MV-4-11 (cell line): ENCODE measurements at regions not wholly inside any gene's neighbourhood (a gene's known extent, or its start where the extent isn't known, plus 50 kb on each side); places are given as distances from the start of the nearest gene placed in this dataset.

Experiments used
- DNase-seq: peaks from one replicate; lab custom pipeline; 2025; lab: John Stamatoyannopoulos, UW

DNA sequence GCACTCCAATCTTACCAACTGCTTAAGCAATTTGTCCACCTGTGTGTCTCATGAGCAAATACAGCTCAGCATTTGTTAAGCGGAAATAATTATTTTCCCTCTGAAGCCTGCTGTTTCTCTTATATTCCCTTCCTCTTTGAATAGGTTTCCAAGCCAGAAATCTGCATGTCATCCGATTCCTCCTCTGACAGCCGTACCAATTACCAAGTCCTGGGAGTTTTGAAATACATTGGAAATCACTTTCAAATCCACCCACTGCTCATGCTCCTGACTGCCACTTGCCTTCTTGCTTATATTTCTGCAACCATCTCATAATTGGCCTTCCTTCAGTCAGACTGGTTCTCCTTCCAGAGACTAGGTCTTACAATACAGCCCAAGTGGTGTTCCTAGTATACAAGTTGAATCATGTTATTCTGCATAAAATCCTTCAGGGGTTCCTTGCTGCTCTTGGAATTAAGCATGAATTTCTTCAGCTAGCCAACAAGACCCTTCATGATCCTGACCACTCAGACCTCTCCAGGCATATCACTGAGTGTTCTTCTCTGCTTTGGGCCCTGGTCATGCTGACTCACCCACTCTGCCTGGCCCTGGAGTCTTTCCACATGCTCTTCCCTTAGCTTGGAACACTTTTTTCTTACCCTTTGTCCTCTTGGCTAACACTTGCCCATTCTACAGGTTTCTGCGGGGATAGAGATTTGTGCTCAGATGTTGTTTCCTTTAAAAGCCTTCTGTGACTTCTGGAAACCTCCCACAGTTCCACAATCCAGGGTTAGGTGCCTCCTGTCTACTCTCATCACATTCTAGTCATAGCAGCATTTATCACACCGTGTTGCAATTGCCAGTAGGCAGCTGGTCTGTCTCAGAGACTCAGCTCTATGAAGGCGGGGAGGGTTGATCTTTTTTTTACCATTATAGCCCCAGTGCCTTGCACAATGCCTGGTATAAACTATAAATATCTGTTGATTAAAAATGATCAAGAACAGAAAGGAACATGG lies 157.6 kb downstream of the ARL6IP6 start:
- no peak for DNase-seq

DNA sequence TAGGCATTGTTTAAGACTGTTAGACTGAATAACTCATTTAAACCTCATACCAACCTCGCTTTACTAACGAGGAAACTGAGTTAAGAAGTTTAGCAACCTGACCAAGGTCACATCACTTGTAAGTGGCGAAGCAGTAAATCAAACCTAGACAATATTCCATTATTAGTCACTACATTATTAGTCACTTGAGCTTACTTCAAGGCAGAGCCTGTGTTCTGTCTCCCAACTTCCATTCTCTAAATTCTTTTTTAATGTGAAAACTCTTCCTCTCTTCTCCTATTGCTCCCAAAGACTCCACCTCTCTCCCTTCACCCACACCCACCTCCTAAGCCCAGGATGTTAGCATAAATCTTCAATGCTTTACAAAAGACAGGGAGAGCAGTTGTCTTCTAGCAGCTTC lies 156.5 kb downstream of the ARL6IP6 start:
- no peak for DNase-seq

DNA sequence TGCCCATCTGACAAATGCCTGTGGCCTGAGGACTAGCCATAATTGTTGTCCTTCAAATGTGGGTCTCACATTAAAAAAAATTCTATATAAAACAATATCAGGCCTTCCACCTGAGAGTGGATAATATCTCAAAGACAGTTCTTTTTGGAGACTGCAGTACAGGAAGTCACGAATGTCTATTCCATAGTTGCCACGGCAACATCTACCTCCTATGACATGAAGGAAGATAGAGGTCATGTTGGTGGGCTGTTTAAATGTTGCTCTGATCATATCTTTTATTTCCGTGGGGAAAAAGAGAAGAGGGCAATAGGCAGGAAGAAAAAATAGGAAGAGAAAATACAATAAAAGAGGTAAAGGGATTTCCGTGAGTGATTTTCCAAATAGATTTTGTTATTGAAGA lies 151.8 kb downstream of the ARL6IP6 start:
- DNase-seq = no peak

DNA sequence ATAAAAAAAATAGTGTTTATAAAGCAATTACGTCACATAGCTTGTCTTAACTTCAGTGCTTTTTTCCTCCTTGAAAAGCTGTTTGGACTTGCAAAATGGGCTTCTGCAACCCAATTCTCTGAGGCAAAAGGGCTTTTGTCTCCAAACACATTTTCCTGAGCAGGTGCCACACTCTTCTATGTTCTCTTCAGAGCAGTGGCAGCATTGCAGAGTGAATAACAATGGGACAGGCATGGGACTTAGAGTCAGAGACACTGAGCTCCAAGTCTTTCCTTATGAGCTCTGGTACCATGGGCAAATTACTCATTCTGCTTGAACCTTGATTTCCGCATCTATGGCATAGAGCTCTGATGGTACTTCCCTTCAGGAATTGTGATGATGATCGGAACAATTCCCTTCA lies 149.0 kb downstream of the ARL6IP6 start:
- no peak for DNase-seq

DNA sequence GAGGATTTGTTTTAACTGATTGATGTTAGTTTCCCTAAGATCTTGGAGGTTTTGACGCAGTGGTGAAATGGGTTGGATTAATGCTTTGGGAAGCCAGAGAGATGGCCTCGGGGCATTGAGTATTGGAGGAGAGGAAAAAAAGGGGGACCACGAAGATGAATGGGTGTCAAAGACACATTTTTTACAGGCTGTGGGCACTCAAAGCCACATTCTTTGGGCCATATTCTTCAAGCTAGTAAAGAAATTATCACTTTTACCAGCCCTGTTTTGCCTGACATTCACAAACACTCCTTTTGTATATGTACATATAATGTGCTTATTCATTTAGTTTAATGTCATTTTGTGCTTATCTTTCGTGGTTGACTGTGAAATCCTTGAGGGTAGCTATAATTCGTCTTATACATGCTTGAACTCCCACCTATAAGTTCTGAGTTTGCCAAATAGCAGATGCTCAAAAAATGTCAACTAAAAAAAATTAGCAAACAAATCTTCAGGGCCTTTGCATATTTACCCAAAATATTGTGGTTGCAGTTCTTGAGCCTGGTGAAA lies 146.3 kb downstream of the ARL6IP6 start:
- DNase-seq = no peak

DNA sequence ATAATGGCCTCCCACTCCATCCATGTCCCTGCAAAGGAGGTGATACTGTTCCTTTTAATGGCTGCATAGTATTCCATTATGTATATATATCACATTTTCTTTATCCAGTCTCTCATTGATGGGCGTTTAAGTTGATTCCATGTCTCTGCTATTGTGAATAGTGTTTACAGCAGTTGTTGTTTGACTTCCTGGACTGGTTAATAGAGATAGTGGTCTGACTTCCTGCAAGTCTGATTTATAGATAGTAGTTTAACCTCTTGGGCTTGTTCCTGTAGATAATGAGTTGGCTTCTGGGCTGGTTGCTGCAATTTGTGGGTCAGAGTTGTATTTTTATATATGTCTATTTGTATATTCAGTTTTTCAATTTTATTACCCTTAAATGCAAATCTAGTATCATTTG lies 145.4 kb downstream of the ARL6IP6 start:
- no peak for DNase-seq

DNA sequence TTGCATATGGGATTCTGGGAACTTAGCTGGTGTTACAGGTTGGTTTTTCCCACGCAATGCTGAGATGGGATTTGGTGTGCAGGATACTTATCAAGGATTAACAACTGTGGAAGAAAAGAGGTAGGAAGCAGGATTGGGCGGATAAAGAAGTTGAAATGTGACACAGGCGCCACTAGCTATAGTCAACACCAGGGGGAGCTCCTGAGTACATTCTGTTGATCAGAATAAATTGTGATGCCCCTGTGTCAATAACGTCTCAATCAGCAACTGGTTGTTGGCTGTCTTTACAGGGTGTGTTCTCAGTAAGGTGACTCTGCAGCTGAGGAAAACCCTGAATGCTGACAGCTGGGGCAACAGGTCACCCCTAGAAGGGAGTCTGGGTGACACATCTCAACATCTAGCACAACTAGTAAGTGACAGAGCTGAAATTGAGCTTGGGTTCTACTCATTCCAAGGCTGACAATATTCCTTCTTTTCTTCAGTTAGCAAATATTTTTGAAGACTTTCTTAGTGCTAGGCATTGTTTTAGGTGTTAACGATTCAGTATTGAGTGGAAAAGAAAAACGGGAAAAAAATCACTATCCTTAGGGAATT lies 143.0 kb downstream of the ARL6IP6 start:
- peak; percentile 6 for DNase-seq

DNA sequence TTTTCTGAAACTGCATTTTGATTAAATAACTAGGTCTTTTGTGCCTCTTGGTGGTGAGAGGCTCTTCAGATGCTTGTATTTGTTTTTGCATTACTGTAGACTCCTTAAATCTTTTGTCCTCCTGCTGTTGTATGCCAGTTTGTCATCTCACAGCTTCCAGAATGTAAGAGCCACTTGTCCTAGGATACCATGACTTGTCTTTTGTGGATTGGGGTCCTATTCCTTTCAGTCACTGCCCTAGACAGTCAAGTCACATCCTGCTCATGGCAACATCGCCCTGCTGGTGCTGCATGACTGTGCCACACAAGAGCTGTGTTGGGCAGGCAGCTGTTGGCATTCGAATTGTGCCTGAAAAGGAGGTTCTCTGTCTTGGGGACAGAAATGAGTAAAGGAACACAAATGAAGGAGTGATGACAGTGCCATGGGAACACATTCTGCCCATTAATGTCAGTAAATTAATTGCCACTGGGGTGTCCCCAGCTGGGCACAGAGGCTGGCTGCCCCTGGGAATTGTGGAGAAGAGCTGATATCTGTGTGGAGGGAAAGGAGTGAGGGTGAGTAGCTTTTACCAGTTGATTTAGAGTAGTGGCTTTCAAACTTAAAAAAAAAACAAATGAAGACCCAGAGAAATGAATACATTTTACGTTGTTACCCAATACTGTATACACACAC lies 140.3 kb downstream of the ARL6IP6 start:
- no peak for DNase-seq

DNA sequence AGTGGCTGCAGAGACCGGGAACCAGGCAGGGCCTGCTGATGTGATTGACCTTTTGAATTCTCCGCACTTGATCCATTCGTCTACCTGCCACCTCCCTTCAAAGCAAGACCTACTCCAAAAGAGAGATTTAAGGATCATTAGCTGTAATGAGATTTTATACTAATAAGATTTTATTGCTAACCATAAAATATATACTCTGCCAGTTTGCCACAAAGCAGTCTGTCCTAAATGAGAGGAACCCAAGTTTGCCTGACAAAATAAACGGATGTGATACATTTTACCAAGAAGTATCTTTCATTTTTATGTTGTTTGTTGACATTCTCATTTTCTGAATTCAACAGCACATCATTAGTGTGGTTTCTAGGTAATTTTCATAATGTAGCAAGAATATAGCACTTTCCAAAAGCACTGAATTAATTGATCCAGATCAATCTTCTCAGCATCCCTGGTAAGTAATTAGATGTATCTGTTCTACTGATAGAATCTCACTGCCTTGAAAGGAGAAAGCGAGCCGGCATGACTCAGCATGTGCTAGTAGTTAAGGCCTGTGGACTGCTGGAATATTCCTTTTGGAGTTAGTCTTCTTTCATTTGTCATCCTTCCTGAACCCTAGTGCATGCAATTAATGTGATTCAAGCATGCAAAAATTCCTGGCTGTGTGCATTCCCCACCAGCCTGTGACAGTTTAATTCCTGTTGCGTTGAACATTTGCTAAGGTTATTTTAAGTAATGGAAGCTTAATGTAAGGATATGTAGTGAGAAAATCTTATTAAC lies 128.5 kb downstream of the ARL6IP6 start:
- DNase-seq = no peak

DNA sequence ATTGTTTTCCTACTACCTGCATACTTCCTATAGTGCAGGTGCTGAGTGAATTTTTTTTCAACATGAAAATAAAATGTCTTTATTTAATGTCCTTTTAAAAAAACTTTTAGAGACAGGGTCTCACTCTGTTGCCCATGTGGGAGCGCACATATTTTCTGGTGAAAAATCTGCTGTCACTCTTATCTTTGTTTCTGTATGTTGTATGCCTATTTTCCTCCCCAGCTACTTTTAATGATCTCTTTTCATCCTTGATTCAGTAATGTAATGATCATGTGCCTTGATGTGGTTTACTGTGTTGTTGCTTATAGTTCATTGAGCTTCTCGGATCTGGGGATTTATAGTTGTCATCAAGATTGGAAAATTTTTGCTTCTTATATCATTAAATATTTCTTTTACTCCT lies 117.3 kb downstream of the ARL6IP6 start:
- no peak for DNase-seq

DNA sequence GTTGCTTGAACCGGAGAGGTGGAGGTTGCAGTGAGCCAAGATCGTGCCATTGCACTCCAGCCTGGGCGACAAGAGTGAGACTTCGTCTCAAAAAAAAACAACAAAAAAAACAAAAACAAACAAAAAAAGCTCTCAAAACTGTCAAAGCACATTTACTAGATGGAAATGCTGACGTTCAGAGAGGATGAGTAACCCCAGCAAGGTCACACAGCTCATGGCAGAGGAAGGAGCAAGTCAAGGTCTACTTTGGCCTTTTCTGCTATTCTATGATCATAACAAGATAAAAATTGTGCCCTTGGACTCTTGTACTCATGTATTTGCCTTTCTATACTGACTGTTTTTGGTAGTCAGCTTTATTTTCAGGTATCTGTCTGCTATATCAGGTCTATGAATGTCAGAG lies 109.5 kb downstream of the ARL6IP6 start:
- no peak for DNase-seq

DNA sequence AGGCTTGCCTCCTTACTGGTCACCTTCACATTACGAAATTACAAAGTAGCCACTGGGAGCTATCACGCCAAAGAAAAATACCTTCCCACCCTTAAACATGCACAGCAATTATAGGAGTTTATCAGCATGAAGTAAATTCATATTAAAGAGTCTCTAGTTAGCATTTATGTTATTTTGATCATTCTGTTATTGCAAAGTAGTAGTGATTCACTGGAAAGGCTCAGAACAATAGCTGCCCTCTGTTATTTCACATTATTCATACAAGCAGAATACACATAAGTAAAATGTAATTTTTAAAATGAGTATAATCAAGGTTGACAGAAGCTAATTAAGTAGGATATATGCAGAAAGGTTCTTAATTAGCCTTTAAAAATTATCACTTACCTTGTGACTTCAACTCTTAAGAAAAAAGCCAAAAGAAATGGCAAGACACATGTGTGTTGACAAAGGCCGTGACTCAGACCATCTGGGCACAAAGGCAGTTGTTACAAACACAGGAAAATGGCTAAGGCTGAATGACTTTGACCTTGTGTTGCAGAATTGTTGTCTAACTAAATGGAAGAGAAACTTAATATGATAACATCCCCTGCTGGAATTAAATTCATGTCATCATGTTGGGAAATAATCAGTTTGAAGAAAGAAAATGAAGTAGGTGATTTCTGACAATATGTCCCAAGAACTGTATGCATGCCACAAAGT lies 108.3 kb downstream of the ARL6IP6 start:
- DNase-seq = peak; percentile 64

DNA sequence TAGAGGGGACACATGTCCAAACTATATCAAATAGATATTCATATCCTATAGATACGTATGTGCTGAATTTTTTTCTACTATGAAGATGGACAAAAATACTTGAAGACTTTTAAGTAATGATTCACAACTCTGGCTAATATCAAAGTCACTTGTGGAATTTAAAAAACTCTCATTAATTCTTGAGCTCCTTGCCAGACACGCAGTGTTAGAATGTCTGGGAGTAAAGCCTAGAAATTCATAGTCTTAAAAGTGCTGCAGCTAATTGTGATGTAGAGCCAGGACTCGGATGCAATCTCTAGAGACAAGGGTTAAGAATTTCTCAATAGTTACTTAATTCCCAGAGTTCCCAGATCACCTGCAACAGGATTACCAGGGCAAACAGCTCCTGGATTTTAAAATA lies 107.4 kb downstream of the ARL6IP6 start:
- no peak for DNase-seq

DNA sequence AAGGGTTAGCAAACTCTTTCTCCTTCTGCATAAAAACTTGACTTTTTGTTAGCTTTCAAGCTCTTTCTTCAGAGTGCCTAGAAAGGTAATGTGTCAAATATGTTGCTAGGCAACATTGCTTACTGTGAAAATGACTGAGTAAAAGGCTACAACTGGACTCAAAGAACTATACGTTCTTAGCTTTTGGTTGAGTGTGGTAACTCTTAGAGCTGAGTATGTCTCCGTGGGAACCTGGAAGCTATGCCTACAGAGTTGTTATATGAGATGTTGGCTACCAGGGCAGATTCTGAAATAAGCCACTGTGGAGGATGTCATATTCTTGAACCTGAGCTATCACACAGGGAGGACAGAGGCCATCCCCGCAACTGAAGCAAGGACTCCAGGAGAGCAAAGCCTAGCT lies 105.5 kb downstream of the ARL6IP6 start:
- no peak for DNase-seq

DNA sequence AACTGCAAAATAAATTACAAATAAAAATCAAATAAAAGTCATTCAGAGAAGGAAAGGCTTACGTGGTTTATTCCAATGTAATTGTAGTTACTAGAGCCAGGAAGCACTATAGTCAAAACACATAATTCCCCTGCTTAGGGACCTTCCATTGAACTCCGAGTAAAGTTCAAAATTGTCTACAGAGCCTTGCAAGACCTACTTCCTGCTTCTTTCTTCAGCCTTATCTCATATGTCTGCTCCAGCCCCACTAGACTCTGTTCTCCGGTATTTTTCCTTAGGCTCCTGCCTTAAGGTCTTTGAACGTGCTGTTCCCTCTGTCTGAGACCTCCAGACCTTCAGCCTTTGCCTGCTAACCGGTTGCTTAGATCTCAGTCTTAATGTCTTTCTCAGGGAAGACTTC lies 104.3 kb downstream of the ARL6IP6 start:
- DNase-seq = no peak

DNA sequence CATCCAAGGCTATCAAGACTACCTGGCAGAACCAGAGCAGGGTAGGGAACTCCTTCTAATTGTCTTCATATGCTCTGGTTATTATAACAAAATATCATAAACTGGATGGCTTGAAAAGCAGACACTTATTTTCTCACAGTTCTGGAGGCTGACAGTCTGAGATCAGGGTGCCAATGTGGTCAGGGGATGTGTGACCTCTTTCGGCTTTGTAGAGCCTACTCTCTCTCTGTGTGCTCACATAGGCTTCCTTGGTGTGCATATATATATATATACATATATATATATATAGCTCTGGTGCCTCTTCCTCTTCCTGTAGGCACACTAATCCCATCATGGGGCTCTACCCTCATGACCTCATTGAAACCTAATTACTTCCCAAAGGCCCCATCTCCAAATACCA lies 101.6 kb downstream of the ARL6IP6 start:
- peak; percentile 59 for DNase-seq

DNA sequence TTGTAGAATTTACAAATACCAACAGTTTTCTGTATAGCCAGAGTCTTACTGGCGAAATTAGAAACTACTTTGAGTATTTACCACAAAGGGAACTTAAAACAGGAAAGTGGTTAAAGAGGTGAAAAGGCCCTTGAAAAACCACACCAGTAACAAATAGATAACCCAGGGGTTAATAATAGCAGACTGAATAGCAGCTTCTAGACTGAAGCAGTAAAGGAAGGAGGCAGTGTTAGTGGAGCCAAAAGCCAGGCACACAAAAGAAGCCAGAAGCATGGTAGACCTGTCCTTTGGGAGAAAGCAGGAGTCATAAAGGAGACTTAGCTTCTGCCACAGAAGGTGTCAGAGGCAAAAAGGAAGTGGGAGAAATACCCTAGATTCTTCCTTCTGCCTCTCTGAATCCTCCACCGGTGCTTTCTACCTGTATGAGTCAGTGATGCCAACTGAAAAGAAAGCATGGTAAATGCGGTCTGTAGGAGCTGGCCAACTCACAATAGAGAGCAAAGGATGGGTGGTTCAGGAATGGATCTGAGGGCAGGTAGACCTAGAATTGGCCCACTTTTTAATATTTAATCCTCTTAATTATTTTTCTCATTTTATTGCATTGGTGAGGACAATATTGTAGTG lies 97.3 kb downstream of the ARL6IP6 start:
- DNase-seq = no peak

DNA sequence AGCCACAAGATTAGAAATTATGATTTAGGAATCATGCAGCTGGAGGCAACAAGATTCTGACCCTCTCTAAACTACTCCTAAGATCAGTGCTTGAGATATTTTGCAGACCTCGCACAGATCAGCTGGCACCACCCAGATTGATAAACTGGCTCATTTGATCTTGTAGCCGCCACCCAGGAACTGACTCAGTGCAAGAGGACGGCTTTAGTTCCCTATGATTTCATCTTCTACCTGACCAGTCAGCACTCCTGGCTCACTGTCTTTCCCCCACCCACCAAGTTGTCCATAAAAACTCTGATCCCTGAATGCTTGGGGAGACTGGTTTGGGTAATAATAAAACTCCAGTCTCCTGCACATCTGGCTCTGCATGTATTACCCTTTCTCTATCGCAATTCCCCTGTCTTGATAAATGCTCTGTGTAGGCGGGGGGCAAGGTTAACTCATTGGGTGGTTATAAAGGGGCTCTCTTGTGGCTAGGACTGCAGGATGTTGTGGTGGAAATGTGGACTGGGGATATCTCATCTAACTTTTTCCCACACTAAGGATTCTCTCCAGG lies 96.1 kb downstream of the ARL6IP6 start:
- DNase-seq = no peak

DNA sequence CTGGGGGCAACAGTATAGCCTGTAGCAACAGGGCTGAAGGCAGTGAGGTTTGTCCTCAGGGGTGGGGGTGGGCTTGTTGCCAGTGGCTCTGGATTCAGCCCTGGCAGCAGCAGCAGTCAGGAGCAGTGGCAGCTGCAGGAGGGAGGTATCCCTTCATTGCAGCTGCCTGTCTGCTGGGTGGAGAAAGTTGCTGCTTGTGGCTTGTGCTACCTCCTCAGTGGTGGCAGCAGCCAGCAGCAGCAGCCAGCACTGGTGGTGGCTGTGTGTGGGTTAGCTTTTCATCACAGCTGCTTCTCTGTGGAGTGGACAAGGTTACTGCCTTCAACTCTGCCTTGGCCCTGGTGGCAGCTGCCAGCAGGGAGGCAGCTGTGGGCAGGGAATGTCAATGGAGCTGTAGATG lies 94.9 kb downstream of the ARL6IP6 start:
- DNase-seq = no peak
